M059J (cell line): ENCODE measurements at regions not wholly inside any gene's neighbourhood (a gene's known extent, or its start where the extent isn't known, plus 50 kb on each side); places are given as distances from the start of the nearest gene placed in this dataset.

Source experiments
- DNase-seq: peaks from one replicate; pipeline ENCODE4 v3.0.0-alpha.2; 2012; ENCODE audit warnings: low read depth

GRCh38 chr1:199279872-199280645 lies 641.2 kb downstream of the PTPRC start:
- DNase-seq: peak; percentile 76

- DNase-seq: peak; percentile 80
Measured at GRCh38 chr1:199282751-199283305, 644.0 kb downstream of the PTPRC start.

- DNase-seq: peak; percentile 34
Measured at GRCh38 chr1:199283794-199284193, 645.0 kb downstream of the PTPRC start.

- DNase-seq: no peak
Measured at GRCh38 chr1:199287206-199287605, 648.4 kb downstream of the PTPRC start.

GRCh38 chr1:199287647-199288046 lies 648.8 kb downstream of the PTPRC start:
- peak; percentile 20 for DNase-seq

GRCh38 chr1:199290186-199290585 lies 651.3 kb downstream of the PTPRC start:
- peak; percentile 21 for DNase-seq

GRCh38 chr1:199291022-199291740 lies 652.3 kb downstream of the PTPRC start:
- no peak for DNase-seq

- DNase-seq: no peak
Measured at GRCh38 chr1:199292896-199293295, 654.1 kb downstream of the PTPRC start.

- no peak for DNase-seq
Measured at GRCh38 chr1:199295107-199295506, 656.3 kb downstream of the PTPRC start.

- DNase-seq: no peak
Measured at GRCh38 chr1:199297174-199297573, 658.3 kb downstream of the PTPRC start.

- peak; percentile 66 for DNase-seq
Measured at GRCh38 chr1:199297887-199298286, 659.0 kb downstream of the PTPRC start.

GRCh38 chr1:199298825-199299224 lies 660.0 kb downstream of the PTPRC start:
- DNase-seq: no peak

- no peak for DNase-seq
Measured at GRCh38 chr1:199301472-199302217, 662.8 kb downstream of the PTPRC start.

- peak; percentile 82 for DNase-seq
Measured at GRCh38 chr1:199302554-199302953, 663.7 kb downstream of the PTPRC start.

- DNase-seq: no peak
Measured at GRCh38 chr1:199303035-199303434, 664.2 kb downstream of the PTPRC start.

- no peak for DNase-seq
Measured at GRCh38 chr1:199305053-199305452, 666.2 kb downstream of the PTPRC start.

GRCh38 chr1:199307496-199308264 lies 668.8 kb downstream of the PTPRC start:
- DNase-seq: no peak

- no peak for DNase-seq
Measured at GRCh38 chr1:199308349-199308846, 669.6 kb downstream of the PTPRC start.

GRCh38 chr1:199310708-199311107 lies 671.9 kb downstream of the PTPRC start:
- no peak for DNase-seq

GRCh38 chr1:199311478-199312262 lies 672.8 kb downstream of the PTPRC start:
- peak; percentile 41 for DNase-seq
